HG02973 (cell line): ENCODE measurements at regions not wholly inside any gene's neighbourhood (a gene's known extent, or its start where the extent isn't known, plus 50 kb on each side); places are given as distances from the start of the nearest gene placed in this dataset.
A peak's percentile ranks its signal among the peaks of the same experiment; 100 is the strongest.
"Not testable (repeated sequence)": the region's sequence is repeated elsewhere in the genome, so short reads cannot be mapped to it uniquely, and the experiment has no call there.

Source experiments
- ATAC-seq: cut with Tn5 transposase; IDR thresholded peaks from one replicate; pipeline ENCODE4 v1.9.1; 2021; ENCODE audit warnings: moderate library complexity; ENCODE audit not compliant: unreplicated experiment

DNA sequence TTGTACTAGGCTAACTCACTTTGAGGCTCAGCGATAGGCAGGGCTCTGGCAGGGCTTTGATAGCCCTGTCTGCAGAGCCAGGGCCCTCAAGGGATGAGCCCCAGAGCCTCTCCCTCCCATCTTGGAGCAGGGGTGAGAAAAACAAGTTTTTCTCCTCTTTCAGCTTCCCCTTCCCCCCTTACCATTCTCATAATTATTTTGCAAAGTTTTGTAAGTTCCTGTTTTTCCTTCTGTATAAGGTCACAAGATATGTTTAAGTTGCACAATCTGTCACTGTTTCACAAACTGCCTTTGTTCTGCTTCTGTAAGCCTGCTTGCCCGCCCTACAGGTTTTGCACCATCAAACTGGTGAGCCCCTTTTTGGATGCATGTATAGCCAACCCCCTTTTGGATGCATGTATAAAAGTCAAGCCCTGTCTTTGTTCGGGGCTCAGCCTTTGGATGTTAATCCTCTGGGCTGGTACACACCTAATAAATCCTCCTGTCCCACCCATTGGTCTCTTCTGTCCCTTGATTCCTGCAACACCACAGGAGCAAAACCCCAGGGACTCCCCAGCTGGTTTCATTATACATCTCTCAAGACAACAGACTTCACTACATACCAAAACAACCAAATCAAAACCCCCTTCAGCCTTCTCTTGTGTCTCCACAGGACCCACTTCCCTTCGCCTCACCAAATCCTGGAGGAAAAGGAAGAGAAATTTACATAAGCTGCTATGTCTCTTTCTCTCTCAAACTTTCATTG is 52.5 kb upstream of the RESF1 start:
- no peak for ATAC-seq

DNA sequence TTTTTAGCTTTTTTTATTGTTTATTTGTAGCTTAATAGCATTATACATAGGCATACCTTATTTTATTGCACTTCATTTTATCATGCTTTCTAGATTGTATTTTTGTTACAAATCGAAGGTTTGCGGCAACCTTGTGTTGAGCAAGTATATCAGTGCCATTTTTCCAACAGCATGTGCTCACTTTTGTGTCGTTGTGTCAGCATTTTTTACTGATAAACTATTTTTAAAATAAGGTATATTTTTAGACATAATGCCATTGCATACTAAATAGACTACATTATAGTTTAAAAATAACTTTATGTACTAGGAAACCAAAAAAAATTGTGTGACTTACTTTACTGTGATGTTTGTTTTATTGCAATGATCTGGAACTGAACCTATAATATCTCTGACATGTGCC is 56.2 kb upstream of the RESF1 start:
- no peak for ATAC-seq

DNA sequence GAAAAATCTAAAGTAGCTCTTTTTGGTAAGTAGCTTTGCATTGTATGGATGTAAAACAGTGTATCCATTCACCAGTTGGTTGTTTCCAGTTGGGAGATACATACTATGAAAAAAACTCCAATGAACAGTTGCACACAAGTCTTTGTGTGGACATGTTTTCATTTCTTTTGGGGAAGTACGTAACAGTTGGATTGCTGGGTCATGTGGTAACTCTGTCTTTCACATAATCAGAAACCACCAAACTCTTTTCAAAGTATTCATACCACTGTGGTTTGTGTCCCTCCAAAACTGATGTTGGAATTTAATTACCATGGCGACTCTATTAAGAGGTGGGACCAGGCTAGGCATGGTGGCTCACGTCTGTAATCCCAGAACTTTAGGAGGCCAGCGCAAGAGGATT is 58.9 kb upstream of the RESF1 start:
- ATAC-seq = no peak

DNA sequence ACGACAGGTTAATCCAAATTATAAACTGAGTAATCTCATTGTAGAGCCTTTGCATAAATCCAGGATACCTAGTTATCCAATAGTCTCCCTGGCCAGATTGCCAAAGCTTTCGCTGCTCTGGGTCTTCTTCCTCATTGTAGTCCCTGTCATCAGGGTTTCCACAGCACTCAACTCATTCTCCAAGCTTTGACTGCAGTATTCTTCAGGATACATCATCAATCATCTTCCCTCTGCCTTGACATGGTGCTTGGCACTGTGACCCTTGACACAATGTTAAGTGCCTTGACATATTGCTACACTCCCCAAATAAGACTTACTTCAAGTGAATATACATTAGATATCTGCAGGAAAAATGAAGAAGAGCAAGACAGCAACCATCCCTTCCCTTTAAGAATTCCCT is 60.1 kb upstream of the RESF1 start:
- no peak for ATAC-seq

DNA sequence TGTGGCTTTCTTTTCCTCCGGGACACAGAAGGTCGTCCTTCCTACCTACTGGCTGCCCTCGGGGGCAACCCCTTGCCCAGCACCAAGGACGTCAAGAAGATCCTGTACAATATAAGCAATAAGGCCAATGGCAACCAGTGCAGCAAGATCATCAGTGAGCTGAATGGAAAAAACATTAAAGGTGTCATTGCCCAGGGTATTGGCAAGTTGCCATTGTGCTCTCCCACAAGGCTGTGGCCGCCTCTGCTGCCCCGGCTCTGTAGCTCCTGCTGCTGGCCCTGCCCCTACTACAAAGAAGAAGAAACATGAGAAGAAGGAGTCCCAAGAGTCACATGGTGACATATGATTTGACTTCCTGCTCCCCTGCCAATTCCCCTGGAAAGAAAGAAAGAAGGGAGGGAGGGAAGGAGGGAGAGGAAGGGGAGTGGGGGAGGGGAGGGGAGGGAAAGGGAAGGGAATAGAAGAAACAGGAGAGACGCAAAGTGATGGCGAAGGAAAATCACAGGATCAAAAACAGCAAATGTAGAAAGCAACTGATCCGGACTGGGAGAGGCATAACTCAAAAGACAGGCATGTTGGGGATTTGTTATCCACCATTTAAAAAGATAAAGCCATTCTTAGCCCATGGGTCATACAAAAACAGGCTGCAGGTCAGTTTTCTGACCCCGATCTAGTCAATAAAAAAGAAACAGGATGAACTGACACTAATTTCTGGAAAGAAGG is 61.3 kb upstream of the RESF1 start:
- ATAC-seq = no peak

DNA sequence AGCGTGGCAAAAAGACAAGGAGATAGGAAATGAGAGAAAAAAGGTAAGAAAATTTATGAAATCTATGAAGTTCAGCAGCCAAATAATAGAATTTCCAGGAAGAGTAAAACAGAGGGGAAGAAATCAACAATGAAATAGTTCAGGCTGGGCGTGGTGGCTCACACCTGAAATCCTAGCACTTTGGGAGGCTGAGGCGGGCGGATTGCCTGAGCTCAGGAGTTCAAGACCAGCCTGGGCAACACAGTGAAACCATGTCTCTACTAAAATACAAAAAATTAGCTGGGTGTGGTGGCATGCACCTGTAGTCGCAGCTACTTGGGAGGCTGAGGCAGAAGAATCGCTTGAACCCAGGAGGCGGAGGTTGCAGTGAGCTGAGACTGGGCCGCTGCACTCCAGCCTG is 62.1 kb upstream of the RESF1 start:
- ATAC-seq = not testable (repeated sequence)

DNA sequence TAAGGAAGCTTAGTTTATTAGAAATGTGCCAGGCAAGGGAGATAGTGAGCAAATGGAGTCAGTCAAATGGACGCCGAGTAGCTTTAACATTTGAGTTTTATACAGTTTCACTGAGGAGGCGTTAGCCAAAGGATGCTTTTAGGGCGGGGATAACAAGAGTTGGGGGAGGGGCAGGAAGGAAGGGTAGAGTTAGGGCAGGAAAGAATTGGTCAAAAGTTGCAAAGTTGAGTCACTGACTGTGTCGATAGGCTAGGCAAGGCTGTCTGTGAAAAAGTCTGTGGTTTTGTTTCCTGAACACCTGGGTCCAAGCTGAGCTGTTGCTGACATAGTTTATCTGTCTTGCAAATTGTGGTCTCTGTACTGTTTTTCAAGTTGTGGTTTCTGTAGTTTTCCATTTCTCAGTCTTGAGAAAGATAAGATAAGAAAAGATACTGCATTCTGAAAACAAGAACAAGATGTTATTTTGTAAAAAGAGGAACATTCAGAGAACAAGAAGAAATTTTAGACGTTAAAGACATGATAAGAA is 62.6 kb upstream of the RESF1 start:
- ATAC-seq = peak; percentile 97

DNA sequence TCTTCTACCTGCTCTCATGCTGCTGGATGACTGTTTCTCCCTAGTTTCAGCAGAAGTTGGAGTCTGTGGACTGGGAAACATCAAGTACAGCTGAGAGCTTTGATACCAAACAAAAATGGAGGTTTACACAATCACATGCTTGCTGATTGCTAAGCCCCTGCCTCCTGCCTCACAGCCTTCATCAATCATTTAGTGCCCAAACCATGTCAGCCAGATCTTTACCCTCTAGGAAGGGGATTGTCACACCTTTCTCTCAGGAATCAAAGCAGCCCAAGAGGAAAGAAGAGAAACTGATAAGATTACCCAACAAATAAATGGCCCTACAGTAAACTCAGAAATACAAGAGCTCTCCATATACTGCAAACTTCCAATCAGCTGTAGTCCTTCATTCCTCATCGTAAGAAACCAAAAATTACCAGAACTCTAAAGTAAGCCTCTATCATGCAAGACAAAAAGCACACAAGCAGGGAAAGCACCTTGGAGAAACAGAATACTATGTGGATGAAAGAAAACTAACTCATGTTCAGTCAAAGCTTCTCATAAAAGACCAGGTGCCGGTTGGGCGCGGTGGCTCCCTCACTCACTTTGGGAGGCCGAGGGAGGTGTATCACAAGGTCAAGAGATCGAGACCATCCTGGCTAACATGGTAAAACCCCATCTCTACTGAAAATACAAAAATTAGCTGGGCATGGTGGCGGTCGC is 63.6 kb upstream of the RESF1 start:
- ATAC-seq = no peak

DNA sequence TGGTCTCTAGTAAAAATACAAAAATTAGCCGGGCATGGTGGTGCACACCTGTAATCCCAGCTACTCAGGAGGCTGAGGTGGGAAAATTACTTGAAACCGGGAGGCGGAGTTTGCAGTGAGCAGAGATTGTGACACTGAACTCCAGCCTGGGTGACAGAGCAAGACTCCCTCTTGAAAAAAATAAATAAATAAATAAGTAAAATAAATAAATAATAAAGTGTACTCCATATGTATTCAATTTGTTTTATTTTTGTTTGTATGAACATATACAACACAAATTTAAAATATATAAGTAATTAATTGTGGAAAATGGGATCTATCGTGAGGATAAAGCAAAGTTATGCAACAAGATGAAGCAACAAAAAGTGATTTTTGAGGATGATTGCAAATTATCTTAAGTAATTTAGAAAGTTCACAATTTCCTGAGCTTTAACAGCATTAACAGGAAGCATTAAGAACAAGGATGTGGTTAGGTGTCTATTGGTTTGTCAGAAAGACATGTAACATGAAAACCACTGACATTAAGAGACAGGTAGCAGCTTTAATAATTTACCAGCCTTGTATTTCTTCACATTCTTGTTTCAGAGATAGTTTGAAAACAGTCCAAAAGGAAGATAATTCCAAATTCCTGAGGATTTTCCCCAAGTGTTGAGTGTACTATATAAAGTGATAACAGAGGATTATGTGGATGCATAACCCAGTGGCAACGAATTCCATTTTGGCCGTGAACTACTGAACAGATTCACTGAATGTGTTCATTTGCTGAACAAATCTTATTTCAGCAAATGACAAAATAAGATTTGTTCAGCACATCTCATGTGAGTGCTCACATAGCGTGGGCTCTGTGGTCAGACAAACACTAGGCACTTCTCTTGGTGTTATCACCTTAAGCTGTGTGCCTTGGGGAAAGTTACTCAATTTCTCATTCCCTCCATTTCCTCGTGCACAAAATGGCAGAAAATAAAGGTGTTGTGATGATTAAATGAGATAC is 68.6 kb upstream of the RESF1 start:
- ATAC-seq = peak; percentile 42

DNA sequence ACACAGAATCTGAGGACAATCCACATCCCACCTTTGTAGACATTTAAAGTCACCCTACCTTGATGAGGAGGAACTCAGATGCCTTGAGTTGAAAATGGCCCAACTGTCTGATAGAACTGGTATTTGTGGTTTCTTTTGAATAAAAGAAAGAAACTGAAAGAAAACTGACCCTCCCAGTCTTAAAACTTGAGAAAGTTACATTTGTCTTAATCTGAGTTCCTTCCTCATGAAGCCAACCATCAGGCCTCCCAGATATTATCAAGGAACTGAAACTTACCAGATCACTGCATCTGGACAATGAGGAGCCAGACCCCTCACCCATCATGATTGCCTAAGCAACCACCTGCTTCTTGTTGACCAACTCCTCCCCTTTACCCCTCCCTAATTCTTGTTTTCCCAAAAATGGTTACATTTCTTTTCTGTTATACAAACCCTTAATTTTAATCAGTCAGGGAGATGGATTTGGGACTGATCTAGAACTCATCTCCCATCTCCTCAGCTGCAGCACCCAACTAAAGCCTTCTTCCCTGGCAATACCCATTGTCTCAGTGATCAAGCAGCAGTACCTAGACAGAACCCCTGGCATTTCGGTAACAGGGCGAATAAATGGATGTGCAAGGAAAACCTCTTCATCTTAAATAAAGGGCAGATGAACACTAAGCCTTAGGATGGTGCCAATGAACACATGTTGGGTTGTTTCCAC is 72.0 kb upstream of the RESF1 start:
- ATAC-seq = no peak

DNA sequence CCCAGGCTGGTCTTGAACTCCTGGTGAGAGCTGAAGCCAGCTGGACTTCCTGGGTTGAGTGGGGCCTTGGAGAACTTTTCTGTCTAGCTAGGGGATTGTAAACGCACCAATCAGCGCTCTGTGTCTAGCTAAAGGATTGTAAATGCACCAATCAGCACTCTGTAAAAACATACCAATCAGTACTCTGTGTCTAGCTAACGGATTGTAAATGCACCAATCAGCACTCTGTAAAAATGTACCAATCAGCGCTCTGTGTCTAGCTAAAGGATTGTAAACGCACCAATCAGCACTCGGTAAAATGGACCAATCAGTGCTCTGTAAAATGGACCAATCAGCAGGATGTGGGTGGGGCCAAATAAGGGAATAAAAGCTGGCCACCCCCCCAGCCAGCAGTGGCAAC is 76.5 kb upstream of the RESF1 start:
- ATAC-seq = not testable (repeated sequence)

DNA sequence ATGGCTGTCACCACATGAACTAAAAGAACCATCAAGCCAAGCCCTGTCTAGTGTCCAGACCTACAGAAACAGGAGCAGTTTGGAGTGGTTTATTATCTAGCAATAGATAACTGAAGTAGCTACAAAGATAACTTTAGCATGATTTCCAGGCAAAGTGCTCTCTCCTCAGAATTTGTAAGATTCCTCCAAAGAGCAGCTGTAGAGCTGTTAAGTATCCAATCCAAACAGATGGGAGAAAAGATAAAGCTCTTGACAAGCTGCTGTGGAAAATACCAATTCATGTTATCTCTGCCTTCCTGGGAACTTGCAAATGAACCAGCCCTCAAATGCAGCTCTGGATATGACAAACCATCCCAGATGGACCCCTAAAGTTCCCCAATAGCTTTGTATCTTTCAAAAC is 78.9 kb upstream of the RESF1 start:
- ATAC-seq = no peak

DNA sequence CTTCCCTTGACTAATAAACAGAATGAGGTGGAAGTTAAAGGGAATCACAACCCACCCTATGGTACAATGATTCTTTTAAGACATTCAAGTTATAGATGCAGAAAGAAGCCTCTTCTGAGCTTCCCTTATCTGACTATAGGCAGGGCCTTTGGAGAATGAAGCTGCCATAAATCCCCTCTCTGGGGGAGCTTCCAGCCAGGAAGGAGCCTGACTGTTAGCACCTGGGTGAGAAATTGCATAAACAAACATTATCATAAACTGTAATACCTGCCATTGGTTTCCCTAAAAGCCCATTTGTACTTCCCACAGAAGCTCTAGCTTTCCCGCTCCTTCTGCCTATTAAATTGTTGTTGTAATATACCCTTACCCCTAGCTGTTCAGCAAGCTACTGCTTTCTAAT is 81.3 kb upstream of the RESF1 start:
- ATAC-seq = no peak

DNA sequence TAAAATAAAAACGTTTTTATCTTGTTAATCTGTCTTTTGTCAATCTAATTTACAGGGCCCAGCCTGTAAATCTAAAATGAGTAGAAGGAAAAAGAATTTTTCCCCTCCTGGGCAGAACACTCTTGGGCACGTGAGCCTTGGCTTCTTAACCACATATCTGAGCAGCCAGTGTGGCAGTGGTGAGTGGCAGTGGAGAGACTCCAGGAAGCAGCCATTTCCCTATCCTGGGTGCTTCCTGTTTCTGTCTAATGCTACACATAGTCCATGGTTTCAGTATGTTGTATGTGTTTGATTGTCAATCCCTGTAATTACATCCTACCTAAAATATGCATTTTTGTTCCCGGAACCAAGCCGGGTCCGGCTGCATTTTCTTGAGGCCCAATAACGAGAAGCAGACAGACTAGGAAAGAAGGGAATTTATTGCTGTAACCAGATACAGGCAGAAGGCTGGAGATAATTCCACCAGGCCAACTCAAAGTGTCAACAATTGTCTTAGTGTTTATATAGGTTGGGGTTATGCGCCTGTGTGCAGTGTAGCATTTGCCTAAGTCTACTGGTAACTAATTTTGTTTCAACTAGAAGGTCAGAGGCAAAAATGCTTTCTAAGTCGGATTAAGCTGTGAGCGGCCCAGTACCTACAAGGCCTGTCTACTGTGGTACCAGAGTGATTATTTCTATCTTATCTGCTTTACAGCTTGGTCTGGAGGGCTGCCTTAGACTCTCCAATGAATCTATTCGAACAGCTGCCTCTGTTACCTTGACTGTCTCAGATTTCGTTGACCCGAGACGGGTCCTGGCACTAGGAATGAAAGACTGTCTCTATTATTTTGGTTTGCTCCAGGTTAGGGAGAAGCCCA is 82.4 kb upstream of the RESF1 start:
- no peak for ATAC-seq

DNA sequence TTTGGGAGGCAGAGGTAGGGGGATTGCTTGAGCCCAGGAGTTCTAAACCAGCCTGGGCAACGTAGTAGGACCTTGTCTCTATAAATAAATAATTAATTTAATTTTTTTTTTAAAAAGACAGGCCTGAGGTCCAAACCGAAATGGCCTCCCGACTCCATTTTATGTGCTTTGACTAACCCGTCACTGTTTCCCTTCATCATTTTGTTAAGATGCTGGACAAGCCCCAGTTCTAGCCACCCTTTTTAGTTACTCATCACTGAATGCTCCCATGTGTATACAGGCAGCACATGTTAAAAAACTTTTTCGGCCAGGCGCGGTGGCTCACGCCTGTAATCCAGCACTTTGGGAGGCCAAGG is 83.6 kb upstream of the RESF1 start:
- ATAC-seq = no peak

DNA sequence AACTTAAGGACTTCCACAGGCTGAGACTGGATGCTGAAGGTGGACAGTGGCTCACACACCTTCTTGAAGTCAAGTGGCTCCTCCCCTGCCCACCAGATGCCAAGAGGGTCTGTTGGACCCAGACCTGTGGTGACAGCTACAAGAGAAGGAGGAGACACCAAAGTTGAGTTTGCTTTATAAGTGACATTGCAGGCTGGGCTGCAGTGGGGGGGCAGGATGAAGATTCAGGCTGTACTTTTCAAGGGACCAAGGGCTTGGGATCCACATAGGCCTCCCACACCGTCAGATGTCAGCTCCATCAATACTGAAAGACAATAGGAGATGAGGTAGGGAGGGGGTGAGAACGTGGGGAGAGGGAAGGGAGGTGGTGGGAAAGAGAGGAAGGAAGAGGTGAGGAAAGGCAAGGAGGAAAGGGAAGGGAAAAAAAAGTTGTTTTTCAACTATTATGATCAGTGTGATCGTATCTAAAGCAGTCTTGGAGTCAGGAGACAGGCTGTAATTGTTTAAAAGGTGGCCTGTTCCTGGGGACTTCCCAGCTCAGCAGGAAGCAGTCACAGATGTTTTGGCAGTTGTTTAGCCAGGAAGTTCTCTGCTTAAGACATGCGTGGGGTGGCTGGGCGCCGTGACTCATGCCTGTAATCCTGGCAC is 84.1 kb upstream of the RESF1 start:
- no peak for ATAC-seq

DNA sequence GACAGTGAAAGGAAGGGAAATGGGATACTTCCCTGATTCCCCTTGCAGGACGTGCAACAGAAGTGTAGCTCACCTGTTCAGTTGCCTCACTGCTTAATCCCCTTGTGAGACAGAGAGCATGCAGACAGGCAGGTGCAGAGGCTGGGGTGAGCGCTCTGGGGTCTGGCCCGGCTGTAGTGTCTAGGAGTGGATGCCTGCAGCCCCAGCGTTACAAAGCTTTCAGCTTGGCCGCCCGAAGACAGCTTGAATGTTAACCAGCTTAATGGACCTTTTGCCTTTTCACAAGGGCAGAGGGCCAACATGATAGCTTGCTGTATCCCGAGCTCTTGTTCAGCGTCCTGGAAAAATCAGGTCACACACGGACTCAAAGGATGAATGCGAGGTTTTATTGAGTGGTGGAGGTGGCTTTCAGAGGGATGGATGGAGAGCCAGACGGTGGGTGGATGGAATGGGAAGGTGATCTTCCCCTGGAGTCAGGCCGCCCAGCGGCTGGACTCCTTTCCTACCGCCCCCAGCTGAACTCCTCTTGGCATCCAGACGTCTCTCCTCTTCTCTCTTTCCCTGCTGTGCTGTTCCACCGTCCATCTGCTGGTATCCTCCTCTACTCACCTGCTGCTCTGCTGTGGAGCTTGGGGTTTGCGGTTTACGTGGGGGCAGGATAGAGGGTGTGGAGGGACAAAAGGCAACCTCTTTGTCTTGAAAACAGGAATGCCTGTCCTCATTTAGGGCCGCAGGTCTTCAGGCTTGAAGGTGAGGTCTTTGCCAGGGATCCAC is 86.2 kb upstream of the RESF1 start:
- no peak for ATAC-seq

DNA sequence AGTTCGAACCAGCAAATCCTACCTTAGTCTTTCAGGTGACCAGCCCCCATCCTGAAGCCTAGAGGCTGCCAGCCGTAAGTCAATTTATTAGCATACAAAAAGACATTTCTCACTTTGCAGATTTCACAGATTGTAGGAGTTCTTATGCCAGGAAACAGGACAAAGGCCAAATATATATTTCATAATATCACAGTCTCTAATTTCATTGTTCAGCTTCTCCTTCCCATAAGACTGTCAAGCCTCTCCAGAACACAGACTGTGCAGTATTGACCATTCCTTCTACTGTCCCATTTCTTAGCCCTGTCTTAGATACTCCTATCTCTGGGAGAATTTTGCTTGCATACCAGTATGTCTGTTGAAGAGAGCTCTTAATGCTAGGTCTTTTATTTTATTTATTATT is 89.2 kb upstream of the RESF1 start:
- no peak for ATAC-seq
